ENCODE measurements at regions not wholly inside any gene's neighbourhood (a gene's known extent, or its start where the extent isn't known, plus 50 kb on each side); places are given as distances from the start of the nearest gene placed in this dataset.

GRCh38 chr12:131403676-131404075, 307.2 kb upstream of the SFSWAP start:
- H3K4me1 ChIP-seq = no peaks in the 10 kb centered on the region
- no peak overlapping the region for H3K27ac ChIP-seq
- no peak overlapping the region for H3K4me3 ChIP-seq
- TF ChIP-seq, protein P1, sequence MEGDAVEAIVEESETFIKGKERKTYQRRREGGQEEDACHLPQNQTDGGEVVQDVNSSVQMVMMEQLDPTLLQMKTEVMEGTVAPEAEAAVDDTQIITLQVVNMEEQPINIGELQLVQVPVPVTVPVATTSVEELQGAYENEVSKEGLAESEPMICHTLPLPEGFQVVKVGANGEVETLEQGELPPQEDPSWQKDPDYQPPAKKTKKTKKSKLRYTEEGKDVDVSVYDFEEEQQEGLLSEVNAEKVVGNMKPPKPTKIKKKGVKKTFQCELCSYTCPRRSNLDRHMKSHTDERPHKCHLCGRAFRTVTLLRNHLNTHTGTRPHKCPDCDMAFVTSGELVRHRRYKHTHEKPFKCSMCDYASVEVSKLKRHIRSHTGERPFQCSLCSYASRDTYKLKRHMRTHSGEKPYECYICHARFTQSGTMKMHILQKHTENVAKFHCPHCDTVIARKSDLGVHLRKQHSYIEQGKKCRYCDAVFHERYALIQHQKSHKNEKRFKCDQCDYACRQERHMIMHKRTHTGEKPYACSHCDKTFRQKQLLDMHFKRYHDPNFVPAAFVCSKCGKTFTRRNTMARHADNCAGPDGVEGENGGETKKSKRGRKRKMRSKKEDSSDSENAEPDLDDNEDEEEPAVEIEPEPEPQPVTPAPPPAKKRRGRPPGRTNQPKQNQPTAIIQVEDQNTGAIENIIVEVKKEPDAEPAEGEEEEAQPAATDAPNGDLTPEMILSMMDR (IDR thresholded peaks at IDR 0.05) = no peak
- peaks cover 0 to 12% of the 10 kb centered on the region in 2 donors for H3K27me3 ChIP-seq
- intact Hi-C loops (cut with DNase I; ENCODE audit: low total_unique reads) = no loop called here
- no peaks in the 10 kb centered on the region for H3K36me3 ChIP-seq
- no peaks in the 10 kb centered on the region for H3K9me3 ChIP-seq
- no peak for DNase-seq

- Histone ChIP-seq H3K36me3 (no peaks in the 10 kb centered on the region), H3K27me3 (peaks cover 0 to 12% of the 10 kb centered on the region in 2 donors), H3K4me1 (no peaks in the 10 kb centered on the region), H3K27ac (no peak overlapping the region), H3K9me3 (no peaks in the 10 kb centered on the region), H3K4me3 (no peak overlapping the region)
- intact Hi-C loops (cut with DNase I; ENCODE audit: low total_unique reads) = no loop called here
- TF ChIP-seq, protein P1 (IDR thresholded peaks at IDR 0.05) = no peak
- DNase-seq = no peak
Observed at GRCh38 chr12:131404705-131405104, 306.2 kb upstream of the SFSWAP start.

DNA sequence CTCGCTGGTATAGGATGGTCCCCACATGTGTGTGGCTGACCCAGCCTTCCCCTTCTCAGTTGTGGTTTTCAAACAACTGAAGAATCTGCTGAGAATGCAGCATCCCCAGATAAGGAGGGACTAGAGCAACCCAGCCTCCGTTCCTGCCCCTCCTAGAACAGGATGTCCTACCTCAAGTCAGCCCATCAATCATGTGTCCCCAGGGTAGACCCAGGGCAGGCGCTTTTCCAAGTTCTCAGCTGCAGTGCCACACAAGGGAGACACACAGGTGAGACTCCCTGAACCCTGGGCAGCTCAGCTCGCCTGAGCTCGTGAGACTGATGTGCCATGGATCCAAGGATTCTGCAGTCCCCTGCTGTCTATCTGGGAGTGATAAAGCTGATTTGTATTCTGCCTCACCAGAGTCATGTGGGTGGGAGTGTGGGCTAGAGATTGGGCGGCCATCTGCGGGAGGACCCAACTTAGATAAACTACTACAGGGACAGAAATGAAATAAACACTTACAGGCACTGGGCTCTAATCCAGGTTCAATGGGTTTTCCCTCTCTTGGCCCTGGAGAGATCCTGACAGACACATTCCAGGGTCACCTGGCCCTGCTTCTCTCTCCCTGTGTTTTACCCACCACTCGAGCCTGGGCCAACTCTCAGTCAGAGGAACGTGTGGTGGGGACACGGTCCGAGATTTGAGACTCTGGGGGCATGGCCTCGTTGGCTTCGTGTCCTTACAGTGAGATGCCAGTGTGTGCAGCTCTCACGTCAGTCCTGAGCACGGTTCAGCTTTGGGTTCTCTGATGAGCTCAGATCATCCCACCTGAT, 303.5 kb upstream of the SFSWAP start:
- DNase-seq = no peak
- TF ChIP-seq, protein P1 (IDR thresholded peaks at IDR 0.05) = no peak
- H3K4me3 ChIP-seq = no peak overlapping the region
- no peaks in the 10 kb centered on the region for H3K4me1 ChIP-seq
- no peaks in the 10 kb centered on the region for H3K9me3 ChIP-seq
- H3K27ac ChIP-seq = no peak overlapping the region
- peaks cover 0 to 12% of the 10 kb centered on the region in 2 donors for H3K27me3 ChIP-seq
- no peaks in the 10 kb centered on the region for H3K36me3 ChIP-seq
- intact Hi-C loops (cut with DNase I; ENCODE audit: low total_unique reads) = no loop called here

GRCh38 chr12:131408036-131408365, 302.9 kb upstream of the SFSWAP start:
- H3K27ac ChIP-seq = no peak overlapping the region
- H3K4me3 ChIP-seq = no peak overlapping the region
- H3K36me3 ChIP-seq = no peaks in the 10 kb centered on the region
- no peak for DNase-seq
- H3K4me1 ChIP-seq = no peaks in the 10 kb centered on the region
- H3K27me3 ChIP-seq = peaks cover 0 to 17% of the 10 kb centered on the region in 2 donors
- intact Hi-C loops (cut with DNase I; ENCODE audit: low total_unique reads) = no loop called here
- H3K9me3 ChIP-seq = no peaks in the 10 kb centered on the region
- TF ChIP-seq, protein P1 (IDR thresholded peaks at IDR 0.05) = no peak

DNA sequence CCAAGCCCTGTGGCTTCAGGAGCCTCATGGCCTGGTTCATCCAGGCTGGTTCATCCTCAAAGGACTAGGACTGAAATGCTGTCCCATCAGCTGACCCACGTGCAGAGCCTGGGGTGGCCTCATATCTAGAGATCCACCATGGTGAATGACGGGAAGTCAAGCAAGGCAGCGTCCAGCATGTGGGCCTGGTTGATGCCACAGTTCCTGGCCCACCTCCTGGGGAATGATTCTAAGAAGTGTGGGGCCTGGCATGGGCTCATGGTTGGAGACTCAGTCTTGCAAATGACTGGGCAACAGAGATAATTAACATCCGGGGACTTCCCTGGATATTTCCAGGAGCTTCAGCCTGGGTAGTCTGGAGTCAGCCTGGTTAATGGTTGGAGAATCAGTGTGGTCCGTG, 302.4 kb upstream of the SFSWAP start:
- Histone ChIP-seq H3K27ac (no peak overlapping the region), H3K4me3 (no peak overlapping the region), H3K27me3 (peaks cover 0 to 21% of the 10 kb centered on the region in 2 donors), H3K4me1 (no peaks in the 10 kb centered on the region), H3K36me3 (no peaks in the 10 kb centered on the region), H3K9me3 (no peaks in the 10 kb centered on the region)
- TF ChIP-seq, protein P1 (IDR thresholded peaks at IDR 0.05) = no peak
- DNase-seq = no peak
- intact Hi-C loops (cut with DNase I; ENCODE audit: low total_unique reads) = no loop called here
